ENCODE measurements at regions not wholly inside any gene's neighbourhood (a gene's known extent, or its start where the extent isn't known, plus 50 kb on each side); places are given as distances from the start of the nearest gene placed in this dataset.

DNA sequence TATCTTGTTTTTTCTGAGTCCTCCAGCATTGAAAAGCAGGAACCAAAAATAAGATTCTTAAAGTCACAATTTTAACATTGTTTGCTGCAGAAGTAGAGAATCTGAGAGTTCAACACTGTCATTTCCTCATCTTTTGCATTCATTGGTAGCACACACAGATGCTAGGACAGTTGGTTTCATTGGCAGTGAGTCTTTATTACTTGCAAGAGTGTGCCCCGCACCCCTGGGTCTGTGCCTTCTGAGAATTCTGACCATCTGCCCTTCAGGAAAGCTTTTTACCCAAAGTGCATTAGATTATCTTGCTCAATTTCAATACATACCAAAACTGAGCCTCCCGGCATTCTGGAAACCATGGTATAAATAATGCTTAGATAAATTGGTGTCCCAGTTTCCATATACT is 247.7 kb upstream of the SLITRK1 start:
- Histone ChIP-seq H3K9me3 (ENCODE audit: insufficient read depth, low read depth) (no peaks in the 10 kb centered on the region), H3F3A (ENCODE audit: insufficient read depth, low read depth) (no peaks in the 10 kb centered on the region), H2AFZ (no peak overlapping the region), H3K36me3 (ENCODE audit: low read depth) (no peaks in the 10 kb centered on the region), H3K79me2 (ENCODE audit: low read depth) (no peaks in the 10 kb centered on the region), H3K27ac (no peak overlapping the region), H3K9me2 (ENCODE audit: insufficient read depth) (no peaks in the 10 kb centered on the region), H4K20me1 (ENCODE audit: insufficient read depth) (no peaks in the 10 kb centered on the region), H3K4me1 (replicated peaks; ENCODE audit: insufficient read depth) (no peaks in the 10 kb centered on the region), H3K4me2 (no peak overlapping the region), H3K27me3 (ENCODE audit: insufficient read depth, low read depth) (no peaks in the 10 kb centered on the region), H3K4me3 (no peak overlapping the region)
- ChIA-PET CTCF (no interaction called here), POLR2A (ENCODE audit: unreplicated experiment) (interaction anchor here (0.7 kb wide), 1 partner anchor 1142 kb away, joined by 5 read pairs; no protein-coding TSS in a partner anchor)
- intact Hi-C loops (cut with micrococcal nuclease; ENCODE audit: unreplicated experiment) = no loop called here
- no TSS peak for BruUV-seq (replicated peaks)
- DNase-seq = no peak
- no peak for TF ChIP-seq EZH2 (IDR thresholded peaks at IDR 0.05; ENCODE audit: low read depth)
- TF ChIP-seq CTCF (conservative IDR thresholded peaks at IDR 0.05) = no peak

- no peak overlapping the region for H2AFZ ChIP-seq
- H3K36me3 ChIP-seq (ENCODE audit: low read depth) = no peaks in the 10 kb centered on the region
- ChIA-PET POLR2A (ENCODE audit: unreplicated experiment) (no interaction called here), CTCF (no interaction called here)
- no TSS peak for BruUV-seq (replicated peaks)
- H3K4me3 ChIP-seq = no peak overlapping the region
- TF ChIP-seq CTCF (conservative IDR thresholded peaks at IDR 0.05) (no peak), EZH2 (IDR thresholded peaks at IDR 0.05; ENCODE audit: low read depth) (no peak)
- no peaks in the 10 kb centered on the region for H3K9me2 ChIP-seq (ENCODE audit: insufficient read depth)
- H3F3A ChIP-seq (ENCODE audit: insufficient read depth, low read depth) = no peaks in the 10 kb centered on the region
- DNase-seq = no peak
- H3K27ac ChIP-seq = no peak overlapping the region
- H3K27me3 ChIP-seq (ENCODE audit: insufficient read depth, low read depth) = no peaks in the 10 kb centered on the region
- no peaks in the 10 kb centered on the region for H3K9me3 ChIP-seq (ENCODE audit: insufficient read depth, low read depth)
- no peaks in the 10 kb centered on the region for H4K20me1 ChIP-seq (ENCODE audit: insufficient read depth)
- intact Hi-C loops (cut with micrococcal nuclease; ENCODE audit: unreplicated experiment) = no loop called here
- no peaks in the 10 kb centered on the region for H3K79me2 ChIP-seq (ENCODE audit: low read depth)
- no peaks in the 10 kb centered on the region for H3K4me1 ChIP-seq (replicated peaks; ENCODE audit: insufficient read depth)
- H3K4me2 ChIP-seq = no peak overlapping the region
These were observed 245.4 kb upstream of the SLITRK1 start for GRCh38 chr13:84127597-84128128.

GRCh38 chr13:84126671-84127171 is 244.4 kb upstream of the SLITRK1 start:
- no peaks in the 10 kb centered on the region for H3K4me1 ChIP-seq (replicated peaks; ENCODE audit: insufficient read depth)
- DNase-seq = no peak
- CTCF ChIA-PET = no interaction called here
- no peak overlapping the region for H3K27ac ChIP-seq
- no peaks in the 10 kb centered on the region for H3K79me2 ChIP-seq (ENCODE audit: low read depth)
- no peak overlapping the region for H3K4me2 ChIP-seq
- no peaks in the 10 kb centered on the region for H3K27me3 ChIP-seq (ENCODE audit: insufficient read depth, low read depth)
- POLR2A ChIA-PET (ENCODE audit: unreplicated experiment) = no interaction called here
- no peaks in the 10 kb centered on the region for H4K20me1 ChIP-seq (ENCODE audit: insufficient read depth)
- intact Hi-C loops (cut with micrococcal nuclease; ENCODE audit: unreplicated experiment) = no loop called here
- no peak overlapping the region for H2AFZ ChIP-seq
- BruUV-seq (replicated peaks) = no TSS peak
- no peaks in the 10 kb centered on the region for H3F3A ChIP-seq (ENCODE audit: insufficient read depth, low read depth)
- H3K4me3 ChIP-seq = no peak overlapping the region
- H3K9me3 ChIP-seq (ENCODE audit: insufficient read depth, low read depth) = no peaks in the 10 kb centered on the region
- TF ChIP-seq EZH2 (IDR thresholded peaks at IDR 0.05; ENCODE audit: low read depth) (no peak), CTCF (conservative IDR thresholded peaks at IDR 0.05) (no peak)
- H3K36me3 ChIP-seq (ENCODE audit: low read depth) = no peaks in the 10 kb centered on the region
- H3K9me2 ChIP-seq (ENCODE audit: insufficient read depth) = no peaks in the 10 kb centered on the region

All from PC-9 (cell line).